SH-SY5Y (cell line): ENCODE measurements at regions not wholly inside any gene's neighbourhood (a gene's known extent, or its start where the extent isn't known, plus 50 kb on each side); places are given as distances from the start of the nearest gene placed in this dataset.

ENCODE experiments used
- GATA2 ChIP-seq: IDR thresholded peaks from 2 replicates; pipeline ENCODE4 v1.6.1; 2011; ENCODE audit warnings: mild to moderate bottlenecking, low read depth, low read length
- GATA3 ChIP-seq: IDR thresholded peaks from 2 replicates; pipeline ENCODE4 v1.6.1; 2011; ENCODE audit warnings: low read depth, mild to moderate bottlenecking, low read length, moderate library complexity

- TF ChIP-seq GATA3 (no peak), GATA2 (no peak)
Measured at GRCh38 chr16:54792811-54793210, 137.9 kb upstream of the IRX5 start.
